LoVo (cell line): ENCODE measurements at regions not wholly inside any gene's neighbourhood (a gene's known extent, or its start where the extent isn't known, plus 50 kb on each side); places are given as distances from the start of the nearest gene placed in this dataset.

Experiments
- DNase-seq: peaks from one replicate; pipeline ENCODE4 v3.0.0-alpha.2; 2016; ENCODE audit warnings: low spot score

- no peak for DNase-seq
Observed at GRCh38 chr1:192713921-192714320, 78.0 kb downstream of the RGS13 start.

- no peak for DNase-seq
Observed at GRCh38 chr1:192724670-192725069, 84.2 kb upstream of the RGS2 start.

GRCh38 chr1:192726820-192727504 is 81.9 kb upstream of the RGS2 start:
- no peak for DNase-seq

- DNase-seq, result no peak
Observed at GRCh38 chr1:192729500-192729899, 79.3 kb upstream of the RGS2 start.

- no peak for DNase-seq
Observed at GRCh38 chr1:192730198-192730597, 78.6 kb upstream of the RGS2 start.

GRCh38 chr1:192732787-192733186 is 76.1 kb upstream of the RGS2 start:
- no peak for DNase-seq

- no peak for DNase-seq
Observed at GRCh38 chr1:192735298-192735915, 73.4 kb upstream of the RGS2 start.

GRCh38 chr1:192737306-192737705 is 71.5 kb upstream of the RGS2 start:
- no peak for DNase-seq

GRCh38 chr1:192739476-192740184 is 69.2 kb upstream of the RGS2 start:
- DNase-seq, result peak; percentile 83

GRCh38 chr1:192740214-192740613 is 68.6 kb upstream of the RGS2 start:
- DNase-seq, result no peak

GRCh38 chr1:192741095-192741494 is 67.7 kb upstream of the RGS2 start:
- no peak for DNase-seq

GRCh38 chr1:192747301-192747700 is 61.5 kb upstream of the RGS2 start:
- DNase-seq, result no peak

- no peak for DNase-seq
Observed at GRCh38 chr1:192747943-192748342, 60.9 kb upstream of the RGS2 start.

GRCh38 chr1:192749349-192749748 is 59.5 kb upstream of the RGS2 start:
- no peak for DNase-seq

GRCh38 chr1:192751260-192751659 is 57.6 kb upstream of the RGS2 start:
- no peak for DNase-seq

- no peak for DNase-seq
Observed at GRCh38 chr1:192756314-192756713, 52.5 kb upstream of the RGS2 start.

- no peak for DNase-seq
Observed at GRCh38 chr1:192756847-192757246, 52.0 kb upstream of the RGS2 start.

GRCh38 chr1:192758492-192758891 is 50.3 kb upstream of the RGS2 start:
- no peak for DNase-seq
